ENCODE measurements at regions not wholly inside any gene's neighbourhood (a gene's known extent, or its start where the extent isn't known, plus 50 kb on each side); places are given as distances from the start of the nearest gene placed in this dataset.
A peak's percentile ranks its signal among the peaks of the same experiment; 100 is the strongest.
"Not testable (repeated sequence)": the region's sequence is repeated elsewhere in the genome, so short reads cannot be mapped to it uniquely, and the experiment has no call there.

- Histone ChIP-seq H3K4me3 (no peak overlapping the region), H3K27me3 (ENCODE audit: control insufficient read depth in 3 of 3, insufficient read depth in 3 of 3, low read length in 2 of 3) (peaks cover 5 to 19% (median 6%) of the 10 kb centered on the region in 3 donors), H3K9me3 (ENCODE audit: control insufficient read depth in 4 of 4, insufficient read depth in 3 of 4, low read length in 3 of 4) (peaks cover 0 to 11% (median 0%) of the 10 kb centered on the region in 4 donors), H3K27ac (ENCODE audit: low read depth in 1 of 2, low read length in 1 of 2) (no peak overlapping the region), H3K9ac (ENCODE audit: insufficient read depth in 1 of 2, low read length in 2 of 2) (no peak overlapping the region), H3K36me3 (ENCODE audit: control insufficient read depth in 4 of 4, insufficient read depth in 4 of 4, low read length in 4 of 4) (no peaks in the 10 kb centered on the region), H3K4me1 (ENCODE audit: control insufficient read depth in 5 of 5, insufficient read depth in 5 of 5, low read length in 5 of 5) (no peaks in the 10 kb centered on the region)
- no peak for DNase-seq
- 87 to 90% methylated on average over 9 of the region's 9 CpGs for WGBS, 2 donors
- TF ChIP-seq CTCF (IDR thresholded peaks at IDR 0.05; ENCODE audit: control extremely low read depth, extremely low read depth): no peak
- ATAC-seq (ENCODE audit: insufficient read depth, low FRiP score): no peak
These were observed 130.0 kb downstream of the CPZ start for GRCh38 chr4:8722556-8722955.

GRCh38 chr4:8721621-8722020 is 129.1 kb downstream of the CPZ start:
- Histone ChIP-seq H3K4me3 (no peak overlapping the region), H3K36me3 (ENCODE audit: control insufficient read depth in 4 of 4, insufficient read depth in 4 of 4, low read length in 4 of 4) (no peaks in the 10 kb centered on the region), H3K9me3 (ENCODE audit: control insufficient read depth in 4 of 4, insufficient read depth in 3 of 4, low read length in 3 of 4) (peaks cover 0 to 11% (median 0%) of the 10 kb centered on the region in 4 donors), H3K4me1 (ENCODE audit: control insufficient read depth in 5 of 5, insufficient read depth in 5 of 5, low read length in 5 of 5) (no peaks in the 10 kb centered on the region), H3K9ac (ENCODE audit: insufficient read depth in 1 of 2, low read length in 2 of 2) (no peak overlapping the region), H3K27me3 (ENCODE audit: control insufficient read depth in 3 of 3, insufficient read depth in 3 of 3, low read length in 2 of 3) (peaks cover 5 to 16% (median 6%) of the 10 kb centered on the region in 3 donors), H3K27ac (ENCODE audit: low read depth in 1 of 2, low read length in 1 of 2) (no peak overlapping the region)
- DNase-seq: peak in 1 of 3 donors; percentile 3
- WGBS, 2 donors: 79 to 87% methylated on average over 8 of the region's 8 CpGs
- no peak for ATAC-seq (ENCODE audit: insufficient read depth, low FRiP score)
- TF ChIP-seq CTCF (IDR thresholded peaks at IDR 0.05; ENCODE audit: control extremely low read depth, extremely low read depth): no peak

GRCh38 chr4:8719421-8719820 is 126.9 kb downstream of the CPZ start:
- Histone ChIP-seq H3K9ac (ENCODE audit: insufficient read depth in 1 of 2, low read length in 2 of 2) (no peak overlapping the region), H3K9me3 (ENCODE audit: control insufficient read depth in 4 of 4, insufficient read depth in 3 of 4, low read length in 3 of 4) (peaks cover 0 to 11% (median 2%) of the 10 kb centered on the region in 4 donors), H3K4me1 (ENCODE audit: control insufficient read depth in 5 of 5, insufficient read depth in 5 of 5, low read length in 5 of 5) (no peaks in the 10 kb centered on the region), H3K27me3 (ENCODE audit: control insufficient read depth in 3 of 3, insufficient read depth in 3 of 3, low read length in 2 of 3) (peaks cover 0 to 5% (median 2%) of the 10 kb centered on the region in 3 donors), H3K27ac (ENCODE audit: low read depth in 1 of 2, low read length in 1 of 2) (no peak overlapping the region), H3K36me3 (ENCODE audit: control insufficient read depth in 4 of 4, insufficient read depth in 4 of 4, low read length in 4 of 4) (no peaks in the 10 kb centered on the region), H3K4me3 (no peak overlapping the region)
- ATAC-seq (ENCODE audit: insufficient read depth, low FRiP score) (no peak), DNase-seq (no peak)
- WGBS, 2 donors: 83 to 84% methylated on average over 8 of the region's 8 CpGs
- TF ChIP-seq CTCF (IDR thresholded peaks at IDR 0.05; ENCODE audit: control extremely low read depth, extremely low read depth): no peak

- WGBS, 2 donors: 48 to 63% methylated on average over 2 of the region's 2 CpGs
- H3K4me1 ChIP-seq (ENCODE audit: control insufficient read depth in 5 of 5, insufficient read depth in 5 of 5, low read length in 5 of 5): not testable (repeated sequence)
These were observed 124.9 kb downstream of the CPZ start for GRCh38 chr4:8717470-8717869.

More at GRCh38 chr4:8717470-8717869, 124.9 kb downstream of the CPZ start:
- not testable (repeated sequence) for H3K4me3 ChIP-seq; H3K36me3 ChIP-seq (ENCODE audit: control insufficient read depth in 4 of 4, insufficient read depth in 4 of 4, low read length in 4 of 4); H3K27ac ChIP-seq (ENCODE audit: low read depth in 1 of 2, low read length in 1 of 2); ATAC-seq (ENCODE audit: insufficient read depth, low FRiP score); DNase-seq; H3K9ac ChIP-seq (ENCODE audit: insufficient read depth in 1 of 2, low read length in 2 of 2); H3K27me3 ChIP-seq (ENCODE audit: control insufficient read depth in 3 of 3, insufficient read depth in 3 of 3, low read length in 2 of 3)
- H3K9me3 ChIP-seq (ENCODE audit: control insufficient read depth in 4 of 4, insufficient read depth in 3 of 4, low read length in 3 of 4): peaks cover 0 to 13% (median 7%) of the 10 kb centered on the region in 4 donors

Data from lung (tissue), 11 donors.